ENCODE measurements at regions not wholly inside any gene's neighbourhood (a gene's known extent, or its start where the extent isn't known, plus 50 kb on each side); places are given as distances from the start of the nearest gene placed in this dataset.

- TF ChIP-seq CTCF (conservative IDR thresholded peaks at IDR 0.05; ENCODE audit: low read length) (no peak), EZH2phosphoT487 (IDR thresholded peaks at IDR 0.05; ENCODE audit: borderline replicate concordance) (no peak)
Observed at GRCh38 chr9:28799876-28800275, 1226.6 kb upstream of the C9orf72 start.

All from Loucy (cell line).